ENCODE measurements at regions not wholly inside any gene's neighbourhood (a gene's known extent, or its start where the extent isn't known, plus 50 kb on each side); places are given as distances from the start of the nearest gene placed in this dataset.

GRCh38 chr15:26298010-26298658 lies 435.0 kb upstream of the ATP10A start:
- ATAC-seq: no peak
- WGBS, 3 donors: 93 to 94% (median 94%) methylated on average over 36 to 38 of the region's 38 CpGs
- H3K27ac ChIP-seq: no peak overlapping the region
- no peak overlapping the region for H3K4me3 ChIP-seq
- TF ChIP-seq CTCF (IDR thresholded peaks at IDR 0.05): no peak
- intact Hi-C loops (cut with DNase I): no loop called here
- H3K36me3 ChIP-seq (ENCODE audit: insufficient read depth in 1 of 2, low read depth in 1 of 2): no peaks in the 10 kb centered on the region
- H3K27me3 ChIP-seq (ENCODE audit: insufficient read depth in 3 of 3, low read length in 2 of 3): no peaks in the 10 kb centered on the region
- H3K9me3 ChIP-seq: no peaks in the 10 kb centered on the region
- H3K4me1 ChIP-seq: no peaks in the 10 kb centered on the region
- DNase-seq: peak in 1 of 2 donors; percentile 50

- H3K4me3 ChIP-seq: no peak overlapping the region
- intact Hi-C loops (cut with DNase I): no loop called here
- H3K4me1 ChIP-seq: no peaks in the 10 kb centered on the region
- no peaks in the 10 kb centered on the region for H3K9me3 ChIP-seq
- DNase-seq (no peak), ATAC-seq (no peak)
- peaks cover 0 to 2% (median 0%) of the 10 kb centered on the region in 3 donors for H3K27me3 ChIP-seq (ENCODE audit: insufficient read depth in 3 of 3, low read length in 2 of 3)
- no peak overlapping the region for H3K27ac ChIP-seq
- H3K36me3 ChIP-seq (ENCODE audit: insufficient read depth in 1 of 2, low read depth in 1 of 2): no peaks in the 10 kb centered on the region
- TF ChIP-seq CTCF (IDR thresholded peaks at IDR 0.05): no peak
- 64 to 70% (median 65%) methylated on average over 4 of the region's 4 CpGs for WGBS, 3 donors
These were observed 432.4 kb upstream of the ATP10A start for GRCh38 chr15:26295336-26296085.

- ATAC-seq: no peak
- peaks cover 0 to 2% (median 0%) of the 10 kb centered on the region in 3 donors for H3K27me3 ChIP-seq (ENCODE audit: insufficient read depth in 3 of 3, low read length in 2 of 3)
- no peak overlapping the region for H3K4me3 ChIP-seq
- TF ChIP-seq CTCF (IDR thresholded peaks at IDR 0.05): no peak
- 13 to 24% (median 19%) methylated on average over 5 of the region's 5 CpGs for WGBS, 3 donors
- DNase-seq: no peak
- no peaks in the 10 kb centered on the region for H3K4me1 ChIP-seq
- intact Hi-C loops (cut with DNase I): no loop called here
- H3K9me3 ChIP-seq: no peaks in the 10 kb centered on the region
- no peaks in the 10 kb centered on the region for H3K36me3 ChIP-seq (ENCODE audit: insufficient read depth in 1 of 2, low read depth in 1 of 2)
- H3K27ac ChIP-seq: no peak overlapping the region
These were observed 431.0 kb upstream of the ATP10A start for GRCh38 chr15:26294059-26294689.

- Histone ChIP-seq H3K36me3 (ENCODE audit: insufficient read depth in 1 of 2, low read depth in 1 of 2) (no peaks in the 10 kb centered on the region), H3K27me3 (ENCODE audit: insufficient read depth in 3 of 3, low read length in 2 of 3) (no peaks in the 10 kb centered on the region), H3K4me1 (no peaks in the 10 kb centered on the region), H3K27ac (no peak overlapping the region), H3K4me3 (no peak overlapping the region), H3K9me3 (no peaks in the 10 kb centered on the region)
- DNase-seq: no peak
- intact Hi-C loops (cut with DNase I): no loop called here
- no peak for ATAC-seq
- no peak for TF ChIP-seq CTCF (IDR thresholded peaks at IDR 0.05)
These were observed 424.3 kb upstream of the ATP10A start for GRCh38 chr15:26287381-26287780.

Measured in psoas muscle (tissue), 7 donors.